A549 (cell line): ENCODE measurements at regions not wholly inside any gene's neighbourhood (a gene's known extent, or its start where the extent isn't known, plus 50 kb on each side); places are given as distances from the start of the nearest gene placed in this dataset.

Source experiments
- ATAC-seq, 2 experiments: fragments of 200-7000 bp in 1 of 2; fragments of >200 bp in 1 of 2; cut with Nextera tagmentation in 1 of 2; cut with Tn5 transposase in 1 of 2; 3 replicates each; pipeline versions ENCODE4 v1.8.0 to v1.9.1; 2018 to 2020; ENCODE audit warnings: mild to moderate bottlenecking in 1 of 2, moderate library complexity in 1 of 2
- CTCF ChIA-PET: fragments of 300-600 bp; sonication (Branson Sonifier 250); formaldehyde crosslinking; extraction: SDS; loops from one replicate; lab custom pipeline; 2021; ENCODE audit warnings: antibody characterized with exemption, inconsistent platforms; lab: Yijun Ruan, JAX
- POLR2A ChIA-PET: fragments of 350-600 bp; formaldehyde crosslinking; extraction: SDS; loops from one replicate; lab custom pipeline; 2021; ENCODE audit warnings: antibody characterized with exemption, inconsistent platforms; lab: Yijun Ruan, JAX
- DNase-seq, 2 experiments: peaks; one replicate each; pipeline versions ENCODE4 v3.0.0 to v3.0.0-alpha.2; 2011 to 2016; ENCODE audit warnings: low read depth in 1 of 2, low spot score in 1 of 2
- FAIRE-seq: peaks from 2 replicates; lab custom pipeline; 2011; peaks lifted over from hg19 to GRCh38; lab: Jason Lieb, UNC
- H3K27ac ChIP-seq, 2 experiments: fragments of >200 bp; sonication (Bioruptor Twin); formaldehyde crosslinking; 3 replicates each; pipeline ENCODE4 v1.5.1; 2016 to 2017
- H3K4me1 ChIP-seq: fragments of >200 bp; sonication (Bioruptor Twin); formaldehyde crosslinking; 3 replicates; pipeline ENCODE4 v1.6.1; 2016
- H3K4me2 ChIP-seq: fragments of >200 bp; sonication (Bioruptor Twin); formaldehyde crosslinking; 3 replicates; pipeline ENCODE4 v1.6.1; 2016
- H3K4me3 ChIP-seq: fragments of >200 bp; sonication (Bioruptor Twin); formaldehyde crosslinking; 3 replicates; pipeline ENCODE4 v1.5.1; 2016
- H3K9me3 ChIP-seq: fragments of >200 bp; sonication (Bioruptor Twin); formaldehyde crosslinking; 3 replicates; pipeline ENCODE4 v1.6.1; 2016
- BHLHE40 ChIP-seq: IDR thresholded peaks from 2 replicates; pipeline ENCODE4 v1.6.1; 2012; ENCODE audit warnings: low read depth, low read length, inconsistent platforms
- CBX2 ChIP-seq: fragments of 200-600 bp; sonication (generic); IDR thresholded peaks from 2 replicates; pipeline ENCODE4 v1.6.1; 2016; ENCODE audit warnings: low read depth, mild to moderate bottlenecking, borderline replicate concordance
- CEBPB ChIP-seq, 2 experiments: fragments of >200 bp in 1 of 2; sonication (Bioruptor Twin) in 1 of 2; formaldehyde crosslinking in 1 of 2; IDR thresholded peaks; 2 replicates each; pipeline ENCODE4 v1.6.1; 2012 to 2016
- EHF ChIP-seq: fragments of 250-450 bp; sonication (Bioruptor Pico); IDR thresholded peaks from 2 replicates; pipeline ENCODE4 v1.5.0; 2020; ENCODE audit warnings: mild to moderate bottlenecking
- EHMT2 ChIP-seq: fragments of 200-600 bp; sonication (generic); IDR thresholded peaks from 2 replicates; pipeline ENCODE4 v1.6.1; 2016; ENCODE audit warnings: antibody characterized with exemption, low read depth, mild to moderate bottlenecking, moderate library complexity
- EP300 ChIP-seq, 2 experiments: fragments of >200 bp; sonication (Bioruptor Twin); formaldehyde crosslinking; IDR thresholded peaks; 2 replicates in 1 of 2; 3 replicates in 1 of 2; pipeline ENCODE4 v1.6.1; 2016 to 2017
- FOSB ChIP-seq: fragments of 250-450 bp; sonication (Bioruptor Pico); IDR thresholded peaks from 2 replicates; pipeline ENCODE4 v1.5.0; 2020; ENCODE audit warnings: mild to moderate bottlenecking, moderate library complexity
- GATA3 ChIP-seq: IDR thresholded peaks from 2 replicates; pipeline ENCODE4 v1.6.1; 2012; ENCODE audit warnings: borderline replicate concordance
- HDAC2 ChIP-seq: fragments of 200-600 bp; sonication (generic); IDR thresholded peaks from 2 replicates; pipeline ENCODE4 v1.6.1; 2016
- HOXA7 ChIP-seq: fragments of 250-450 bp; sonication (Bioruptor Pico); IDR thresholded peaks from 2 replicates; pipeline ENCODE4 v1.5.0; 2020; ENCODE audit warnings: mild to moderate bottlenecking, moderate library complexity
- HOXB13 ChIP-seq: fragments of 250-450 bp; sonication (Bioruptor Pico); IDR thresholded peaks from 2 replicates; pipeline ENCODE4 v1.5.0; 2020; ENCODE audit warnings: low read depth, mild to moderate bottlenecking, moderate library complexity
- HOXB5 ChIP-seq: fragments of 250-450 bp; sonication (Bioruptor Pico); IDR thresholded peaks from 2 replicates; pipeline ENCODE4 v1.5.0; 2020; ENCODE audit warnings: mild to moderate bottlenecking, moderate library complexity
- KDM1A ChIP-seq: fragments of 200-600 bp; sonication (generic); IDR thresholded peaks from 2 replicates; pipeline ENCODE4 v1.6.1; 2016; ENCODE audit warnings: low read depth, mild to moderate bottlenecking
- MAFK ChIP-seq: fragments of 450-650 bp; IDR thresholded peaks from 2 replicates; pipeline ENCODE4 v1.6.1; 2014; ENCODE audit not compliant: partially characterized antibody
- NFE2L2 ChIP-seq: fragments of 150-350 bp; conservative IDR thresholded peaks from 2 replicates; pipeline ENCODE4 v1.6.1; 2014; ENCODE audit warnings: low read length
- NR3C1 ChIP-seq: fragments of >200 bp; sonication (Bioruptor Twin); formaldehyde crosslinking; IDR thresholded peaks from 3 replicates; pipeline ENCODE4 v1.6.1; 2017
- PHF8 ChIP-seq: fragments of 200-600 bp; sonication (generic); IDR thresholded peaks from 2 replicates; pipeline ENCODE4 v1.6.1; 2016; ENCODE audit warnings: low read depth, mild to moderate bottlenecking, antibody characterized with exemption, moderate library complexity, borderline replicate concordance
- POLR2A ChIP-seq: IDR thresholded peaks from 2 replicates; pipeline ENCODE4 v1.6.1; 2012; ENCODE audit warnings: mild to moderate bottlenecking, low read length
- POLR2AphosphoS2 ChIP-seq: conservative IDR thresholded peaks from 2 replicates; pipeline ENCODE4 v1.6.1; 2012; ENCODE audit warnings: low read length, improper control_type of control experiment, inconsistent platforms
- RAD21 ChIP-seq, 2 experiments: fragments of >200 bp in 1 of 2; sonication (Bioruptor Twin) in 1 of 2; formaldehyde crosslinking in 1 of 2; IDR thresholded peaks in 1 of 2; conservative IDR thresholded peaks in 1 of 2; 2 replicates in 1 of 2; 3 replicates in 1 of 2; pipeline ENCODE4 v1.6.1; 2012 to 2018; ENCODE audit warnings: inconsistent platforms in 1 of 2
- RARB ChIP-seq: fragments of 250-450 bp; sonication (Bioruptor Pico); IDR thresholded peaks from 2 replicates; pipeline ENCODE4 v1.8.0; 2021; ENCODE audit warnings: mild to moderate bottlenecking, moderate library complexity
- RCOR1 ChIP-seq: fragments of 150-350 bp; IDR thresholded peaks from 2 replicates; pipeline ENCODE4 v1.6.1; 2014; ENCODE audit warnings: antibody characterized with exemption, low read length, low read depth
- RFX5 ChIP-seq: fragments of 450-650 bp; IDR thresholded peaks from 2 replicates; pipeline ENCODE4 v1.7.1; 2014; ENCODE audit warnings: antibody characterized with exemption, mild to moderate bottlenecking, moderate library complexity
- RNF2 ChIP-seq: fragments of 200-600 bp; sonication (generic); IDR thresholded peaks from 2 replicates; pipeline ENCODE4 v1.6.1; 2016; ENCODE audit warnings: low read depth, mild to moderate bottlenecking, antibody characterized with exemption, moderate library complexity, borderline replicate concordance
- SMC3 ChIP-seq: fragments of >200 bp; sonication (Bioruptor Twin); formaldehyde crosslinking; IDR thresholded peaks from 3 replicates; pipeline ENCODE4 v1.6.1; 2018; ENCODE audit warnings: inconsistent platforms
- TFCP2L1 ChIP-seq: fragments of 250-450 bp; sonication (Bioruptor Pico); IDR thresholded peaks from 2 replicates; pipeline ENCODE4 v1.5.0; 2021; ENCODE audit warnings: mild to moderate bottlenecking
- TP53 ChIP-seq: fragments of 250-450 bp; sonication (Bioruptor Pico); IDR thresholded peaks from 2 replicates; pipeline ENCODE4 v1.5.0; 2021; ENCODE audit warnings: mild to moderate bottlenecking, moderate library complexity
- ZNF302 ChIP-seq: fragments of 250-450 bp; sonication (Bioruptor Pico); IDR thresholded peaks from 2 replicates; pipeline ENCODE4 v1.9.0; 2021; ENCODE audit warnings: inconsistent platforms, mild to moderate bottlenecking, moderate library complexity
- WGBS: methylation state at CpG from one replicate; pipeline ENCODE4 v1.1.6; 2017; ENCODE audit errors: missing lambda C conversion rate; 5-methylcytosine and 5-hydroxymethylcytosine counted together
- TF ChIP-seq, protein P1 (sequence below): IDR thresholded peaks from 2 replicates; pipeline ENCODE4 v1.6.1; 2012
- TF ChIP-seq, protein P2 (sequence below): IDR thresholded peaks from 2 replicates; pipeline ENCODE4 v1.6.1; 2012
- TF ChIP-seq, protein P3 (sequence below): fragments of 450-650 bp; IDR thresholded peaks from 2 replicates; pipeline ENCODE4 v1.6.1; 2014; ENCODE audit warnings: antibody characterized with exemption
- TF ChIP-seq, protein P4 (sequence below): fragments of >200 bp; sonication (Bioruptor Twin); formaldehyde crosslinking; IDR thresholded peaks from 2 replicates; pipeline ENCODE4 v1.6.1; 2016
- TF ChIP-seq, protein P5 (sequence below): fragments of >200 bp; sonication (Bioruptor Twin); formaldehyde crosslinking; IDR thresholded peaks from 3 replicates; pipeline ENCODE4 v1.6.1; 2016

DNA sequence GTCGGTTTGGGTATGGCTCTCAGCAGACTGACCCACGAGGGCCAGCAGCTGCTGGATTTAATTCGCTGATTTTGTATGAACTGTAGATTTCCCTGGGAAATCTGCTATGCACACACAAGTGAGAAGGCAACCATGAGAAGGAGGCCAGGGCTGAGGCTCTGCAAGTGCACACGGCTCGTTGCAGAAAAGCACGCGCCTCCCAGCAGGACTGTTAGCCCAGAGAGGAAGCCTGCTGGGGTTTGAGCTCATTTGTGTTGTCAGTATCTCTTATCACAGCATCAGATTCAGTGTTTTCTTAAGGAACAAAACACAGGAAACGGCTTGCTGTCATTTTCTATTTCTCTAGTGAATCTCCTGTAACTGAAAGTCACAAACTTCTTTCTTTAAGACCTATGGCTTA, 296.2 kb upstream of the FAT1 start:
- ChIA-PET POLR2A (interaction anchor here (0.5 kb wide), 1 partner anchor 33 kb away, joined by 5 read pairs; no protein-coding TSS in a partner anchor), CTCF (no interaction called here)
- no peak for DNase-seq
- no peak for TF ChIP-seq RARB
- TF ChIP-seq, protein P1, sequence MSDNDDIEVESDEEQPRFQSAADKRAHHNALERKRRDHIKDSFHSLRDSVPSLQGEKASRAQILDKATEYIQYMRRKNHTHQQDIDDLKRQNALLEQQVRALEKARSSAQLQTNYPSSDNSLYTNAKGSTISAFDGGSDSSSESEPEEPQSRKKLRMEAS = no peak
- no peak for TF ChIP-seq CEBPB (IDR thresholded peaks at IDR 0.05)
- no peak for TF ChIP-seq RFX5
- TF ChIP-seq, protein P2, sequence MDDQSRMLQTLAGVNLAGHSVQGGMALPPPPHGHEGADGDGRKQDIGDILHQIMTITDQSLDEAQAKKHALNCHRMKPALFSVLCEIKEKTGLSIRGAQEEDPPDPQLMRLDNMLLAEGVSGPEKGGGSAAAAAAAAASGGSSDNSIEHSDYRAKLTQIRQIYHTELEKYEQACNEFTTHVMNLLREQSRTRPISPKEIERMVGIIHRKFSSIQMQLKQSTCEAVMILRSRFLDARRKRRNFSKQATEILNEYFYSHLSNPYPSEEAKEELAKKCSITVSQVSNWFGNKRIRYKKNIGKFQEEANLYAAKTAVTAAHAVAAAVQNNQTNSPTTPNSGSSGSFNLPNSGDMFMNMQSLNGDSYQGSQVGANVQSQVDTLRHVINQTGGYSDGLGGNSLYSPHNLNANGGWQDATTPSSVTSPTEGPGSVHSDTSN = no peak
- TF ChIP-seq SMC3 = no peak
- TF ChIP-seq NR3C1 = no peak
- TF ChIP-seq KDM1A = no peak
- TF ChIP-seq EHMT2 = no peak
- no peak for TF ChIP-seq EHF (CRISPR knock-in tag)
- no peak for TF ChIP-seq PHF8
- no peak for TF ChIP-seq CBX2
- TF ChIP-seq HOXA7 (CRISPR knock-in tag) = no peak
- no peak for TF ChIP-seq GATA3
- TF ChIP-seq POLR2AphosphoS2 = no peak
- no peak for TF ChIP-seq TP53 (CRISPR knock-in tag)
- TF ChIP-seq, protein P3, sequence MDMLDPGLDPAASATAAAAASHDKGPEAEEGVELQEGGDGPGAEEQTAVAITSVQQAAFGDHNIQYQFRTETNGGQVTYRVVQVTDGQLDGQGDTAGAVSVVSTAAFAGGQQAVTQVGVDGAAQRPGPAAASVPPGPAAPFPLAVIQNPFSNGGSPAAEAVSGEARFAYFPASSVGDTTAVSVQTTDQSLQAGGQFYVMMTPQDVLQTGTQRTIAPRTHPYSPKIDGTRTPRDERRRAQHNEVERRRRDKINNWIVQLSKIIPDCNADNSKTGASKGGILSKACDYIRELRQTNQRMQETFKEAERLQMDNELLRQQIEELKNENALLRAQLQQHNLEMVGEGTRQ = no peak
- no peak for TF ChIP-seq POLR2A
- TF ChIP-seq ZNF302 (CRISPR knock-in tag) = no peak
- H3K4me3 ChIP-seq = no peak overlapping the region
- no peak overlapping the region for H3K27ac ChIP-seq
- H3K9me3 ChIP-seq = no peaks in the 10 kb centered on the region
- no peak for ATAC-seq
- no peaks in the 10 kb centered on the region for H3K4me1 ChIP-seq
- H3K4me2 ChIP-seq = no peak overlapping the region
- no peak for FAIRE-seq
- 73% methylated on average over 8 of the region's 8 CpGs for WGBS

DNA sequence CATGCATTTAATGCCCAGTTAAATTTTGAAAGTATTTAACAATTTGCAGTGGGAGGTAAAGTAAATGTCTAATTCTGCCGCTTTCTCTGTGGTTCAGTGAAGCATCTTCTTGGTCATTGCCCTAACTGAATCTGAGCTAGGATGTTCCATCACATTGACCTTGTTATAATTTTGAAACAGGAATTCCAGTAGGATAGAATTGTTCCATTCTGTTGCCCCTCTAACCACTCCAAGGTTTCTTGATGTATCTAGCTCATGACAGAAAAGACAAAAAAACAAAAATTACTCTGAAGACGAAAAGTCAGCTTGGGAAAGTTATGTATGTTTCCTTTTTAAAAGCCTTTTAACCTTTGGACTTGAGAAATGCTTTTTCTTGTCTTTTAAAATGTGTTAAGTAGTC, 297.0 kb upstream of the FAT1 start:
- TF ChIP-seq POLR2A = no peak
- no peak for TF ChIP-seq ZNF302 (CRISPR knock-in tag)
- no peak for TF ChIP-seq FOSB
- no peak for TF ChIP-seq RAD21 (conservative IDR thresholded peaks at IDR 0.05 in 1 of 2, IDR thresholded peaks at IDR 0.05 in 1 of 2)
- TF ChIP-seq KDM1A = no peak
- TF ChIP-seq, protein P4, sequence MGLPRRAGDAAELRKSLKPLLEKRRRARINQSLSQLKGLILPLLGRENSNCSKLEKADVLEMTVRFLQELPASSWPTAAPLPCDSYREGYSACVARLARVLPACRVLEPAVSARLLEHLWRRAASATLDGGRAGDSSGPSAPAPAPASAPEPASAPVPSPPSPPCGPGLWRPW = no peak
- no peak for TF ChIP-seq PHF8
- no peak for TF ChIP-seq MAFK
- TF ChIP-seq RCOR1 = no peak
- TF ChIP-seq EP300 (IDR thresholded peaks at IDR 0.05) = no peak
- TF ChIP-seq HOXB13 (CRISPR knock-in tag) = no peak
- TF ChIP-seq TFCP2L1 (CRISPR knock-in tag) = no peak
- TF ChIP-seq, protein P2 = no peak
- TF ChIP-seq POLR2AphosphoS2 = no peak
- no peak for TF ChIP-seq HOXB5 (CRISPR knock-in tag)
- TF ChIP-seq, protein P5, sequence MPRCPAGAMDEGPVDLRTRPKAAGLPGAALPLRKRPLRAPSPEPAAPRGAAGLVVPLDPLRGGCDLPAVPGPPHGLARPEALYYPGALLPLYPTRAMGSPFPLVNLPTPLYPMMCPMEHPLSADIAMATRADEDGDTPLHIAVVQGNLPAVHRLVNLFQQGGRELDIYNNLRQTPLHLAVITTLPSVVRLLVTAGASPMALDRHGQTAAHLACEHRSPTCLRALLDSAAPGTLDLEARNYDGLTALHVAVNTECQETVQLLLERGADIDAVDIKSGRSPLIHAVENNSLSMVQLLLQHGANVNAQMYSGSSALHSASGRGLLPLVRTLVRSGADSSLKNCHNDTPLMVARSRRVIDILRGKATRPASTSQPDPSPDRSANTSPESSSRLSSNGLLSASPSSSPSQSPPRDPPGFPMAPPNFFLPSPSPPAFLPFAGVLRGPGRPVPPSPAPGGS = no peak
- no peak for TF ChIP-seq RNF2
- TF ChIP-seq BHLHE40 = no peak
- no peak for TF ChIP-seq HDAC2
- TF ChIP-seq NFE2L2 = no peak
- DNase-seq (no peak), FAIRE-seq (no peak), ATAC-seq (no peak)
- Histone ChIP-seq H3K4me3 (no peak overlapping the region), H3K27ac (no peak overlapping the region), H3K4me1 (no peaks in the 10 kb centered on the region), H3K4me2 (no peak overlapping the region), H3K9me3 (no peaks in the 10 kb centered on the region)
- ChIA-PET CTCF (no interaction called here), POLR2A (no interaction called here)
- WGBS = 75% methylated on average over 2 of the region's 2 CpGs
